Transverse colon (tissue), 4 donors: ENCODE measurements at regions not wholly inside any gene's neighbourhood (a gene's known extent, or its start where the extent isn't known, plus 50 kb on each side); places are given as distances from the start of the nearest gene placed in this dataset.

Experiments used
- DNase-seq: peaks from one replicate; pipeline ENCODE4 v3.0.0-alpha.2; 2019
- H3K27ac ChIP-seq, 4 donors: fragments of 200-600 bp; sonication (generic); 2 replicates each; pipeline ENCODE4 v1.5.1; 2016 to 2018; ENCODE audit warnings: inconsistent platforms in 4 of 4
- H3K27me3 ChIP-seq: fragments of 200-600 bp; sonication (generic); 2 replicates; pipeline ENCODE4 v1.5.1; 2017; ENCODE audit warnings: inconsistent platforms
- H3K36me3 ChIP-seq, 4 donors: fragments of 200-600 bp; sonication (generic); 2 replicates each; pipeline ENCODE4 v1.5.1; 2017 to 2019; ENCODE audit warnings: inconsistent platforms in 4 of 4
- H3K4me1 ChIP-seq, 4 donors: fragments of 200-600 bp; sonication (generic); 2 replicates each; pipeline ENCODE4 v1.5.1; 2017 to 2020; ENCODE audit warnings: inconsistent platforms in 4 of 4
- H3K4me3 ChIP-seq, 4 donors: fragments of 200-600 bp; sonication (generic); 1 replicate in 1 of 4; 2 replicates in 3 of 4; pipeline versions ENCODE4 v1.5.1 to v1.6.1; 2017 to 2019; ENCODE audit warnings: inconsistent platforms in 4 of 4
- H3K9me3 ChIP-seq, 2 donors: fragments of 200-600 bp; sonication (generic); 2 replicates each; pipeline ENCODE4 v1.5.1; 2017 to 2019; ENCODE audit warnings: inconsistent platforms in 2 of 2
- EP300 ChIP-seq: sonication (generic); formaldehyde crosslinking; IDR thresholded peaks from one replicate; pipeline ENCODE4 v1.6.1; 2017; ENCODE audit warnings: antibody characterized with exemption, low read depth
- POLR2A ChIP-seq: fragments of 450-650 bp; IDR thresholded peaks from one replicate; pipeline ENCODE4 v1.6.1; 2016; ENCODE audit warnings: antibody characterized with exemption, mild to moderate bottlenecking, moderate library complexity
- POLR2AphosphoS5 ChIP-seq, 3 donors: sonication (generic); formaldehyde crosslinking; IDR thresholded peaks; one replicate each; pipeline ENCODE4 v1.6.1; 2016; ENCODE audit warnings: antibody characterized with exemption in 3 of 3
- WGBS, 2 donors: methylation state at CpG; one replicate each; pipeline ENCODE4 v1.1.5; 2018; ENCODE audit warnings: low coverage in 1 of 2; 5-methylcytosine and 5-hydroxymethylcytosine counted together
- in situ Hi-C, 4 donors: fragments of 200-750 bp; cut with MboI; loops; one replicate each; pipeline versions ENCODE4 v1.15.0 to v1.15.1; 2017; ENCODE audit warnings: low sequenced_read_pairs in 3 of 4, low pct_ligation_motif_present in 1 of 4, low pct_unique_long_range_greater_than_20kb in 1 of 4
- intact Hi-C: fragments of 100-400 bp; cut with DNase I; formaldehyde crosslinking; loops from one replicate; pipeline ENCODE4 v1.15.1; 2023; ENCODE audit warnings: low total_unique reads
- TF ChIP-seq, protein P1 (sequence below), 5 experiments: fragments of 200-600 bp in 3 of 5; fragments of 450-650 bp in 2 of 5; sonication (generic) in 3 of 5; IDR thresholded peaks; 1 replicate in 2 of 5; 2 replicates in 3 of 5; pipeline ENCODE4 v1.5.1; 2016 to 2017; ENCODE audit warnings: antibody characterized with exemption in 5 of 5, inconsistent platforms in 3 of 5, mild to moderate bottlenecking in 2 of 5, moderate library complexity in 1 of 5

DNA sequence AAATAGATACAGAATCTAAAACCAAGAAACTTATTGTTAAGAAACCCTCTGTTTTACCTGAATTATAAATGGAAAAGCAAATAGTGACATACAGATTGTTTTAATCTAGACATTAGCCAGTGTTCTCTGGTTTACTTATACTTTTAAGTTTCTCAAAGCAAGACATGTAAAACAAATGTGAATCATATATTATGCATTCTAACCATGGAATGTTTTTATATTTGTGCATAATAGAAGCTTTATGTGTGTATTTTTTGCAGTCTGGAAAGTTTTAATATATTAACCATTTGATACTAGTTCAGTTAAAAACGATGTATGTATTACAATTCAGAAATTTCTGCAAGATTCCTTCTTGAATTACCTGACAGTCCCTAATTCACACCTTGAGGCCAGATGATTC, 150.6 kb upstream of the TMEM72 start:
- H3K9me3 ChIP-seq = no peaks in the 10 kb centered on the region
- no peak for DNase-seq
- no peak overlapping the region for H3K4me3 ChIP-seq
- intact Hi-C loops = no loop called here
- in situ Hi-C loops = no loop called here
- H3K36me3 ChIP-seq = no peaks in the 10 kb centered on the region
- H3K27ac ChIP-seq = no peak overlapping the region
- WGBS, 2 donors = 52 to 53% methylated on average over 1 of the region's 1 CpG
- no peak for TF ChIP-seq EP300
- TF ChIP-seq, protein P1, sequence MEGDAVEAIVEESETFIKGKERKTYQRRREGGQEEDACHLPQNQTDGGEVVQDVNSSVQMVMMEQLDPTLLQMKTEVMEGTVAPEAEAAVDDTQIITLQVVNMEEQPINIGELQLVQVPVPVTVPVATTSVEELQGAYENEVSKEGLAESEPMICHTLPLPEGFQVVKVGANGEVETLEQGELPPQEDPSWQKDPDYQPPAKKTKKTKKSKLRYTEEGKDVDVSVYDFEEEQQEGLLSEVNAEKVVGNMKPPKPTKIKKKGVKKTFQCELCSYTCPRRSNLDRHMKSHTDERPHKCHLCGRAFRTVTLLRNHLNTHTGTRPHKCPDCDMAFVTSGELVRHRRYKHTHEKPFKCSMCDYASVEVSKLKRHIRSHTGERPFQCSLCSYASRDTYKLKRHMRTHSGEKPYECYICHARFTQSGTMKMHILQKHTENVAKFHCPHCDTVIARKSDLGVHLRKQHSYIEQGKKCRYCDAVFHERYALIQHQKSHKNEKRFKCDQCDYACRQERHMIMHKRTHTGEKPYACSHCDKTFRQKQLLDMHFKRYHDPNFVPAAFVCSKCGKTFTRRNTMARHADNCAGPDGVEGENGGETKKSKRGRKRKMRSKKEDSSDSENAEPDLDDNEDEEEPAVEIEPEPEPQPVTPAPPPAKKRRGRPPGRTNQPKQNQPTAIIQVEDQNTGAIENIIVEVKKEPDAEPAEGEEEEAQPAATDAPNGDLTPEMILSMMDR (IDR thresholded peaks at IDR 0.05) = no peak
- TF ChIP-seq POLR2AphosphoS5 (IDR thresholded peaks at IDR 0.05) = no peak
- no peak for TF ChIP-seq POLR2A
- H3K4me1 ChIP-seq = no peaks in the 10 kb centered on the region
- no peaks in the 10 kb centered on the region for H3K27me3 ChIP-seq

DNA sequence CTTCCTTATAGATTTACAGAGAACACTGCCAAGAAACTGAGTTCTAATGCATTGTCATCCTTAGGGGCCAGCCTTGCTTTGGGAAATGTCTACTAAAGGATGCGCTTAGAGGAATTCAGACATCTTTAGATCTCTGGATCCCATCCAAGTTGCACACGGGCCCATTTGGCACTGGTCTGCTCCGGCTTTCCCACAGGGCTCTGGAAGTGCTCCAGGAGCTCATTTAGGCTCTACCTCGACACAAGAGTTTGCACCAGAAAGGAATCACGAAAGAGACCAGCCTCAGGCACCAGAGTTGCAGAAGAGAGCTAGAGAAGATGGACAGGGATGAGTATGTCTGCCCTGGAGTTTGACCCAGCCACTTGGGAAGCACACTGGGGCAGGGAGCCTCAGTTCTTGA, 150.1 kb upstream of the TMEM72 start:
- intact Hi-C loops (no loop called here), in situ Hi-C loops (no loop called here)
- no peaks in the 10 kb centered on the region for H3K27me3 ChIP-seq
- no peaks in the 10 kb centered on the region for H3K36me3 ChIP-seq
- no peak for DNase-seq
- TF ChIP-seq, protein P1 (IDR thresholded peaks at IDR 0.05) = no peak
- TF ChIP-seq POLR2A (no peak), POLR2AphosphoS5 (IDR thresholded peaks at IDR 0.05) (no peak), EP300 (no peak)
- H3K4me1 ChIP-seq = no peaks in the 10 kb centered on the region
- H3K4me3 ChIP-seq = no peak overlapping the region
- no peaks in the 10 kb centered on the region for H3K9me3 ChIP-seq
- no peak overlapping the region for H3K27ac ChIP-seq
- 36% methylated on average over 5 of the region's 5 CpGs; no CpG with 5 or more reads in 1 of the 2 donors for WGBS, 2 donors

DNA sequence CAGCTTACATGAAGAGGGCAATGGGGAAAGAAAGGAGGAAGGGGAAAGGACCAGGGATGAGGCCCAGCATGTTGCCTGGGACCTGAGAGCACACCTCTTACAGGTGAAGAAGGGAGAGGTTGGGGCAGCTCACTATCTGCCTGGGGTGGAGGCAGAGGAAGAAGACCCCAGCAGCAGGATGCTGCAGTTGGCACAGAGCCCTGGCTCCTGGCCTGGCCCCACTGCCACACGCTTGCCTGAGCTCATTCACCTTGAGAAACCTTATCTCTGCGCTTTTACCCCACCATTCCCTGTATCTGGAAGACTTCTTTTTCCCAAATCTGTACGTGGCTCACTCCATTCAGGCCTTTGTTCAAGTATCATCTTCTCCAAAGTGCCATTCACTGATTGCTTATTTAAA, 147.8 kb upstream of the TMEM72 start:
- Histone ChIP-seq H3K27ac (no peak overlapping the region), H3K4me3 (no peak overlapping the region), H3K27me3 (no peaks in the 10 kb centered on the region), H3K36me3 (no peaks in the 10 kb centered on the region), H3K9me3 (no peaks in the 10 kb centered on the region), H3K4me1 (no peaks in the 10 kb centered on the region)
- intact Hi-C loops = no loop called here
- 86% methylated on average over 3 of the region's 3 CpGs; no CpG with 5 or more reads in 1 of the 2 donors for WGBS, 2 donors
- in situ Hi-C loops = no loop called here
- no peak for TF ChIP-seq POLR2A
- TF ChIP-seq, protein P1 (IDR thresholded peaks at IDR 0.05) = no peak
- no peak for TF ChIP-seq POLR2AphosphoS5 (IDR thresholded peaks at IDR 0.05)
- TF ChIP-seq EP300 = no peak
- no peak for DNase-seq

DNA sequence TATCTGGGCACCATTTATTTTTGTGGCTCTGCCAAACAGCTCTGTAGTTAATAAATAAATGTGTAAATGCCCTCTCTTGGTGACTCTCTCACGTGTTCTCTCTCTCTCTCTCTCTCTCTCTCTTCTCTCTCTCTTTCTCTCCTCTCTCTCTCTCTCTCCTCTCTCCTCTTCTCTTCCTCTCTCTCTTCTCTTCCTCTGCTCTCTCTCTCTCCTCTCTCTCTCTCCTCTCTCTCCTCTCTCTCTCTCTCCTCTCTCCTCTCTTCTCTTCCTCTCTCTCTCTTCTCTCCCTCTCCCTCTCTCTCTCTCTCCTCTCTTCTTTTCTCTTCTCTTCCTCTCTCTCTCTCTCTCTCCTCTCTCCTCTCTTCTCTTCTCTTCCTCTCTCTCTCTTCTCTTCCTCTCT, 145.8 kb upstream of the TMEM72 start:
- 45 to 57% methylated on average over 1 of the region's 1 CpG for WGBS, 2 donors
- H3K27me3 ChIP-seq = no peaks in the 10 kb centered on the region
- H3K27ac ChIP-seq = no peak overlapping the region
- intact Hi-C loops = no loop called here
- no peak for TF ChIP-seq POLR2AphosphoS5 (IDR thresholded peaks at IDR 0.05)
- TF ChIP-seq, protein P1 (IDR thresholded peaks at IDR 0.05) = no peak
- no peak for TF ChIP-seq POLR2A
- no peak for TF ChIP-seq EP300
- in situ Hi-C loops = no loop called here
- no peak overlapping the region for H3K4me3 ChIP-seq
- no peaks in the 10 kb centered on the region for H3K36me3 ChIP-seq
- DNase-seq = no peak
- H3K4me1 ChIP-seq = peaks cover 0 to 10% (median 0%) of the 10 kb centered on the region in 4 donors
- H3K9me3 ChIP-seq = no peaks in the 10 kb centered on the region
